ENCODE measurements at regions not wholly inside any gene's neighbourhood (a gene's known extent, or its start where the extent isn't known, plus 50 kb on each side); places are given as distances from the start of the nearest gene placed in this dataset.

DNA sequence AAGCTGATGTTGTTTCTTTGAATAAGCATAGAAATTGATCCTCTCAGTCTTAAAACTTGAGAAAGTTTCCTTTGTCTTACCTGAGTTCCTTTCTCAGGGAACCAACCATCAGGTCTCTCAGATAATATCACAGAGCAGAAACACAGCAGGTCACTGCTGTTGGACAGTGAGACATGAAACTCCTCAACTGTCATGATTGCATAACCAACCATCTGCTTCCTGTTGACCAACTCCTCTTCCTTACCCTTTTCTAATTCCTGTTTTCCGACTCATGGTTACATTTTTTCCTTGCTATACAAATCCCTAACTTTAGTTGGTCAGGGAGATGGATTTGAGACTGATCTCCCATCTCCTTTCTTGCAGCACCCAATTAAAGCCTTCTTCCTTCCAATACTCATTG is 845.3 kb downstream of the FAM181B start:
- ChIA-PET CTCF (no interaction called here), POLR2A (interaction anchor here (0.5 kb wide), 1 partner anchor 83 kb away, joined by 4 read pairs; no protein-coding TSS in a partner anchor)
- no peak for ATAC-seq (ENCODE audit: poor library complexity)
- Histone ChIP-seq H3K9me3 (ENCODE audit: control insufficient read depth in 1 of 2, insufficient read depth in 1 of 2, low read length in 2 of 2) (peaks cover 0 to 3% of the 10 kb centered on the region in 2 experiments), H3K27ac (ENCODE audit: low read depth in 1 of 2, low read length in 2 of 2) (no peak overlapping the region), H3K27me3 (ENCODE audit: control insufficient read depth in 1 of 2, insufficient read depth in 2 of 2, low read length in 2 of 2) (no peaks in the 10 kb centered on the region), H3K4me3 (ENCODE audit: low read length) (no peak overlapping the region), H3K36me3 (ENCODE audit: insufficient read depth, low read length) (no peaks in the 10 kb centered on the region), H3K4me1 (ENCODE audit: insufficient read depth, low read length) (no peaks in the 10 kb centered on the region)
- DNase-seq = no peak
- Mint-ChIP-seq H3K4me3 (no peak overlapping the region), H3K9me3 (peaks cover 7% of the 10 kb centered on the region), H3K4me1 (ENCODE audit: low read depth) (peaks cover 4% of the 10 kb centered on the region), H3K27me3 (no peaks in the 10 kb centered on the region), H3K27ac (no peak overlapping the region), H3K36me3 (ENCODE audit: low read depth) (no peaks in the 10 kb centered on the region)
- TF ChIP-seq, protein P1, sequence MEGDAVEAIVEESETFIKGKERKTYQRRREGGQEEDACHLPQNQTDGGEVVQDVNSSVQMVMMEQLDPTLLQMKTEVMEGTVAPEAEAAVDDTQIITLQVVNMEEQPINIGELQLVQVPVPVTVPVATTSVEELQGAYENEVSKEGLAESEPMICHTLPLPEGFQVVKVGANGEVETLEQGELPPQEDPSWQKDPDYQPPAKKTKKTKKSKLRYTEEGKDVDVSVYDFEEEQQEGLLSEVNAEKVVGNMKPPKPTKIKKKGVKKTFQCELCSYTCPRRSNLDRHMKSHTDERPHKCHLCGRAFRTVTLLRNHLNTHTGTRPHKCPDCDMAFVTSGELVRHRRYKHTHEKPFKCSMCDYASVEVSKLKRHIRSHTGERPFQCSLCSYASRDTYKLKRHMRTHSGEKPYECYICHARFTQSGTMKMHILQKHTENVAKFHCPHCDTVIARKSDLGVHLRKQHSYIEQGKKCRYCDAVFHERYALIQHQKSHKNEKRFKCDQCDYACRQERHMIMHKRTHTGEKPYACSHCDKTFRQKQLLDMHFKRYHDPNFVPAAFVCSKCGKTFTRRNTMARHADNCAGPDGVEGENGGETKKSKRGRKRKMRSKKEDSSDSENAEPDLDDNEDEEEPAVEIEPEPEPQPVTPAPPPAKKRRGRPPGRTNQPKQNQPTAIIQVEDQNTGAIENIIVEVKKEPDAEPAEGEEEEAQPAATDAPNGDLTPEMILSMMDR (IDR thresholded peaks at IDR 0.05) = no peak
- intact Hi-C loops (cut with DNase I, micrococcal nuclease) = no loop called here

DNA sequence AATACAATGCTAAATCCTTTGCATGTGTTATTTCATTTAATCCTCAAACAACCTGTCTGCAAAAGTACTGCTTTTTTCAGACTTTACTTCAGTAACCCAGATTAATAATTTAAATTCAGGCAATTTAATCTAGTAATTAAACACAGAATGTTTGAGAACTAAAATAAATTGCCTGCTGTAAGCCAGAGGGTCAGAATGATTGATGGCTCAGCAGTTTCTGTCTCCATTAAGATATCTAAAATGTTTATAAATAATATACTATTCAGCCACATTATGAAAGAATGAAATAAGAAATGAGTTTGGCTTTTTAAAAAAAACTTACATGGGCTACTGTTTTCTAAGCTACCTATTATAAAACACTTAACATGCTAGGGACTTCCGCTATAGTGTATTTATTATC is 846.0 kb downstream of the FAM181B start:
- H3K36me3 Mint-ChIP-seq (ENCODE audit: low read depth) = no peaks in the 10 kb centered on the region
- TF ChIP-seq, protein P1 (IDR thresholded peaks at IDR 0.05) = no peak
- ChIA-PET CTCF (no interaction called here), POLR2A (no interaction called here)
- Histone ChIP-seq H3K4me3 (ENCODE audit: low read length) (no peak overlapping the region), H3K9me3 (ENCODE audit: control insufficient read depth in 1 of 2, insufficient read depth in 1 of 2, low read length in 2 of 2) (peaks cover 0 to under 1% of the 10 kb centered on the region in 2 experiments), H3K4me1 (ENCODE audit: insufficient read depth, low read length) (no peaks in the 10 kb centered on the region), H3K27ac (ENCODE audit: low read depth in 1 of 2, low read length in 2 of 2) (no peak overlapping the region), H3K27me3 (ENCODE audit: control insufficient read depth in 1 of 2, insufficient read depth in 2 of 2, low read length in 2 of 2) (no peaks in the 10 kb centered on the region), H3K36me3 (ENCODE audit: insufficient read depth, low read length) (no peaks in the 10 kb centered on the region)
- no peak overlapping the region for H3K27ac Mint-ChIP-seq
- H3K27me3 Mint-ChIP-seq = no peaks in the 10 kb centered on the region
- H3K4me3 Mint-ChIP-seq = no peak overlapping the region
- peaks cover 4% of the 10 kb centered on the region for H3K4me1 Mint-ChIP-seq (ENCODE audit: low read depth)
- intact Hi-C loops (cut with DNase I, micrococcal nuclease) = no loop called here
- DNase-seq = no peak
- no peak for ATAC-seq (ENCODE audit: poor library complexity)
- H3K9me3 Mint-ChIP-seq = peaks cover 7% of the 10 kb centered on the region

DNA sequence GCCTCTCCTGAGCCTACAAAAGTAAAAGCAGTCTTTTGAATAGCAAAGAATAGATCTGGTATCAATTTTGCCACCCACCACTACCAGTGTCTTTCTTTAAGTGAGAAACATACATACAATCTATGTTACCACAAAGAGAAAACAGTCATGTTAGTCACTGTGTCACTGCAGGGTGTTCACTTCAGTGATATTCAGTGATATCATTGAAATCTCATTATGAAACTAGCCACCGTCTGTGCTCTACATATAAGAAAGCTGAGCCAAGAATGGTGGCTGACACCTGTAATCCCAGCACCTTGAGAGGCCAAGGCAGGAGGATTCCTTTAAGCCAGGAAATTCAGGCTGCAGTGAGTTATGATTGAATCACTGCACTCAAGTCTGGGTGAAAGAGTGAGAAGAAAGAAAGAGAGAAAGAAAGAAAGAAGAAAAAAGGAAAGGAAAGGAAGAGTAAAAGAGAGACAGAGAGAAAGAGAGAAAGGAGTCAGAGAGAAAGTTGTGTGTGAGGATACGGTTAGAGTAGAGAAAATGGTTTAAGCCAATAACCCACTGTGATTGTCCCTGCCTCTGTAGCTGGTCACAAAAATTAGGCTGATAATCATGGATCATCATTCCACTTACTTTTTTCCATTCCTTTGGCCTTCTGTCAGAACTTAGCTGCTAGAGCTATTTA is 847.1 kb downstream of the FAM181B start:
- TF ChIP-seq, protein P1 (IDR thresholded peaks at IDR 0.05) = no peak
- H3K9me3 ChIP-seq (ENCODE audit: control insufficient read depth in 1 of 2, insufficient read depth in 1 of 2, low read length in 2 of 2) = no peaks in the 10 kb centered on the region
- H3K4me3 Mint-ChIP-seq = no peak overlapping the region
- H3K27ac Mint-ChIP-seq = no peak overlapping the region
- CTCF ChIA-PET = no interaction called here
- no peak for ATAC-seq (ENCODE audit: poor library complexity)
- no peak for DNase-seq
- H3K4me1 ChIP-seq (ENCODE audit: insufficient read depth, low read length) = no peaks in the 10 kb centered on the region
- no peaks in the 10 kb centered on the region for H3K36me3 ChIP-seq (ENCODE audit: insufficient read depth, low read length)
- no peak overlapping the region for H3K27ac ChIP-seq (ENCODE audit: low read depth in 1 of 2, low read length in 2 of 2)
- no peaks in the 10 kb centered on the region for H3K27me3 ChIP-seq (ENCODE audit: control insufficient read depth in 1 of 2, insufficient read depth in 2 of 2, low read length in 2 of 2)
- POLR2A ChIA-PET = no interaction called here
- H3K9me3 Mint-ChIP-seq = peaks cover 7% of the 10 kb centered on the region
- H3K36me3 Mint-ChIP-seq (ENCODE audit: low read depth) = no peaks in the 10 kb centered on the region
- peaks cover 4% of the 10 kb centered on the region for H3K4me1 Mint-ChIP-seq (ENCODE audit: low read depth)
- no peaks in the 10 kb centered on the region for H3K27me3 Mint-ChIP-seq
- H3K4me3 ChIP-seq (ENCODE audit: low read length) = no peak overlapping the region
- intact Hi-C loops (cut with DNase I, micrococcal nuclease) = no loop called here

All from CD4-positive, alpha-beta T cell (primary cell).